T-helper 2 cell treated with Interferon-gamma antibody and Interleukin-4, amounts not matched to agents 5 μg/mL and 100 μg/mL, for 36 hours (primary cell): ENCODE measurements at regions not wholly inside any gene's neighbourhood (a gene's known extent, or its start where the extent isn't known, plus 50 kb on each side); places are given as distances from the start of the nearest gene placed in this dataset.

ENCODE experiments used
- DNase-seq: peaks from one replicate; pipeline ENCODE4 v3.0.0; 2021; ENCODE audit warnings: low spot score
- H3K27ac Mint-ChIP-seq: one replicate; pipeline ENCODE4 v1.8.0; 2021; ENCODE audit warnings: mild to moderate bottlenecking, mixed read lengths
- H3K27me3 Mint-ChIP-seq: one replicate; pipeline ENCODE4 v1.8.0; 2021; ENCODE audit warnings: low read depth, mixed read lengths
- H3K36me3 Mint-ChIP-seq: one replicate; pipeline ENCODE4 v1.8.0; 2021; ENCODE audit warnings: low read depth, mixed read lengths
- H3K4me1 Mint-ChIP-seq: one replicate; pipeline ENCODE4 v1.8.0; 2021; ENCODE audit warnings: low read depth, mixed read lengths
- H3K4me3 Mint-ChIP-seq: one replicate; pipeline ENCODE4 v1.8.0; 2022; ENCODE audit warnings: mild to moderate bottlenecking, moderate library complexity, mixed read lengths
- H3K9me3 Mint-ChIP-seq: one replicate; pipeline ENCODE4 v1.8.0; 2021; ENCODE audit warnings: mixed read lengths

DNA sequence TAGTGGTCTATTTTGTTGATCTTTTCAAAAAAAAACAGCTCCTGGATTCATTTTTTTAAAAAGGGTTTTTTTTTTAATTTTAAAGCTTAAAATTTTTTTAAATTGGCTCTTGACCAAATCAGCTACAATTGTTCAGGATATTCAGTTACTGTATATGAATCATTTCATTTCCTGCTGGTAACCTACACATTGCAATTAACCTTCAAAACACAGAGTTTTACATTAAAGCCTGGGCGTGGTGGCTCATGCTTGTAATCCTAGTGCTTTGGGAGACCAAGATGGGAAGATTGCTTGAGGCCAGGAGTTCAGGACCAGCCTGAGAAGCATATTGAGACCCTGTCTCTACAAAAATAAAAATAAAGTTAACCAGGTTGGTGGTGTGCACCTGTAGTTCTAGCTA lies 163.4 kb downstream of the ALDH1A2 start:
- Mint-ChIP-seq H3K36me3 (no peaks in the 10 kb centered on the region), H3K4me1 (no peaks in the 10 kb centered on the region), H3K4me3 (no peak overlapping the region), H3K27ac (no peak overlapping the region), H3K27me3 (peaks cover 4% of the 10 kb centered on the region), H3K9me3 (no peaks in the 10 kb centered on the region)
- DNase-seq: no peak
